A172 (cell line): ENCODE measurements at regions not wholly inside any gene's neighbourhood (a gene's known extent, or its start where the extent isn't known, plus 50 kb on each side); places are given as distances from the start of the nearest gene placed in this dataset.
A peak's percentile ranks its signal among the peaks of the same experiment; 100 is the strongest.
"Not testable (repeated sequence)": the region's sequence is repeated elsewhere in the genome, so short reads cannot be mapped to it uniquely, and the experiment has no call there.

Experiments
- DNase-seq: peaks from one replicate; pipeline ENCODE4 v3.0.0-alpha.2; 2015; ENCODE audit warnings: low spot score

DNA sequence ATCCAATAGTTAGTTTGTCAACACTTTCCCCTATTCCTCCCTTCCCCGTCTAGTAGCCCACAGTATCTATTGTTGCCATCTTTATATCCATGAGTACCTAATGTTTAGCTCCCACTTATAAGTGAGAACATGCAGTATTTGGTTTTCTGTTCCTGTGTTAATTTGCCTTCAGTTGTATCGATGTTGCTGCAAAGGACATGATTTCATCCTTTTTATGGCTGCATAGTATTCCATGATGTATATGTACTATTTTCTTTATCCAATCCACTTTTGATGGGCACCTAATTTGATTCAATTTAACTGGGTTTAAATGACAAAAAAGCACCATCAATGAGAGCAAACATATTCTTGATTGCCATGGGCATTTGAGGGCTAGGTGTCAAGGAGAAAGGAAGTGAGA, 321.5 kb upstream of the TBX18 start:
- DNase-seq: no peak

DNA sequence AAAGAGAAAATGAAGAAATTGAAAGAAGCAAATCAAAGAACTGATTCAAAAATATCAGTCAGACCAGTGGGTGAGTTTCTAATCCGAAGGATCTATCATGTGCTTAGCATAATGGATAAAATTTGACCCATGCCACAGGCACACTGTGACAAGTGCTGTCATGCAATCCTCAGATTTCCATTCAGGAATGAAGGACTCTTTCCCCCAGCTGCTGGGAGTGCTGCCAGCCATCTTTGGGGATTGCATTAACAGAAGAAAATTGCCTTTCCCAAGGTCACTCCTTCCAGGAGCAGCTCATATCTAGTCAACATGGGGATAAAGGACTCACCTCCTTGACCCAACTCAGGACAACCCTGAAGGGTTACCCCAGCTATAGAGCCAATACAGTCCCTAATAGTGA, 316.7 kb upstream of the TBX18 start:
- no peak for DNase-seq

DNA sequence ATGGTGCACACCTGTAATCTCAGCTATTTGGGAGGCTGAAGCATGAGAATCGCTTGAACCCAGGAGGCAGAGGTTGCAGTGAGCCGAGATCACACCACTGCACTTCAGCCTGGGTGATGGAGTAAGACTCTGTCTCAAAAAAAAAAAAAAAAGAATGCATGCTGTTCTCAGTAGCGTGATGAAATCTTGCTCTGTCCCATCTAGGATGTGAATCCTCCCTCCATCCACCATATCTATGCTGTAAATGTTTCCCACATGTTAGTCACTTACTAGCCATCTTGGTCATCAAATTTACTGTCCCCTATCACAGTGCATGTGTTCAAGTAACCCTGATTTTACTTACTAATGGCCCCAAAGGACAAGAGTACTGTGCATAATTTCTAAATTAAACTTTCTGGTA, 315.4 kb upstream of the TBX18 start:
- no peak for DNase-seq

DNA sequence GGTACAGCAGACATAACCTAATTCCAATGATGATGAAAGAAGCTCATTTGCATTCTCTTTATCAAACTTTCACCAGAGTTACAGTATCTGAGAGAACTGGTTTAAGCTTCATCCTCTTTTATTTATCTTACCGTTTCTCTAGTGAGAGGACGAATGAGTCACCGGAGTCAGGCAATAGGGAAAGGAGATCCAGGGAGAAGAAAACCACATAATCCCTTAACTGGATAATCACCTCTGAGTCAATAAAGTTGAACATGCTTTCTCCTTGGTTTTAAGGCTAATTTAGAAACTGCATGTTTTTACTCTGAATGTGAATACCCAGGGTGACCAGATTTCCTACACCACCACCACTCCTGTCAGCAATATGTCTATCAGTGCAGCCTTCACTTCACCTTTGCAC, 313.7 kb upstream of the TBX18 start:
- DNase-seq: peak; percentile 93

DNA sequence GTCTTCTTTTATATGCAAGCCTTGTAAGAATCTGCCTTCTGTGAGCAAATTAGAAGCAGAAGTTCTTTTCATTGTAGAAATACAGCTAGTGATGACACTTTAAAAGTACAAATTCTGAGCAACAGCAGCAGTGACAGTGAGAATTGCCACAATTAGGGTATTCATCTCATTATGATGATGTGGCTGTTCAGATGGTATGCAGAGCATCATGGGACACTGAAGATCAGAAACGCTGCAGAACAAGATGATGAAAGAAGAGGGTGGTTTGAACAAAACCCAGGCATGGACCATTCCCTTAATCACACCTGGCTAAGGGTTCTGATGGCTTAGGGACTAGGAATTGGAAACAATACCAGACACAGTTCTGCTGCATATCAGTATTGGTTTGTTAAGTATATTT, 312.7 kb upstream of the TBX18 start:
- DNase-seq: no peak

DNA sequence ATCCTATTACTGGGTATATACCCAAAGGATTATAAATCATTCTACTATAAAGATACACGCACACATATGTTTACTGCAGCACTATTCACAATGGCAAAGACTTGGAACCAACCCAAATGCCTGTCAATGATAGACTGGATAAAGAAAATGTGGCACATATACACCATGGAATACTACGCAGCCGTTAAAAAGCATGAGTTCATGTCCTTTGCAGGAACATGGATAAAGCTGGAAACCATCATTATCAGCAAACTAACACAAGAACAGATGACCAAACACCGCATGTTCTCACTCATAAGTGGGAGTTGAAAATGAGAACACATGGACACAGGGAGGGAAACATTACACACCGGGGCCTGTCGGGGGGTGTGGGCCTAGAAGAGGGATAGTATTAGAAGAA, 307.4 kb upstream of the TBX18 start:
- not testable (repeated sequence) for DNase-seq

DNA sequence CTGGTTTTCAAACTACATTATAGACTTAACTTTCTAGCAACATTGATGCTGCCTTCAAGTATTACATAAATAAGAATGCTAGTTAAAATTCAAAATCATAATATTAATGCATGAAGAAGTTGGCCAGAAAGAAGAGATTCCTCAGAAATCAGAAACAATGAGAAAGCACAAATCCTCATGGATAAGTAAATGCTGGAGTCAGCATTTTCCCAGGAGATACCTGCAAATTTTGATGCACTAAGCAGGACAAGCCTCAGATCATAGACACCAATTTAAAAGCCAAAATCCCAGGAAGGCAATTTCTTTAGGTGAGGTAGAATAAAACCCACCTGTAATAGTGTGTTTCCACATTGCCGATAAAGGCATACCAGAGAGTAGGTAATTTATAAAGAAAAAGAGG, 305.2 kb upstream of the TBX18 start:
- DNase-seq: no peak

DNA sequence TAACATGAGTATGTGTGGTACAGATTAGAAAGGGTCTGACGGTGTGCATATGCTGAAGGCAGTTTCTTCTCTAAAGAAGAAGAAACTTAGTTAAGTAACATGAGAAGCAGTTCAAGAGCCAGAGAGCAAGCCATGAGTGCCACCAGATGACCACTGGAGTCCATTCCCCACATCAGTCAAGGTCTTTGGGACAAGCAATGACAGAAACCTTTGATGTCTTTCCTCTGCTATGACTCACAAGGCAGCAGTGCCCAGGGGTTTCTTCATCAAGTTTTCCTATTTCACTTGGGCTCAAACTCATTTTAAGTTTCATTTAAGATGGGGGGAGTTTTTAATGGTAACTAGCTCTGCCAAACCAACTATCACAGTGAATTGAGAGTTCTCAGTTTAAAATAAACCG, 303.8 kb upstream of the TBX18 start:
- no peak for DNase-seq

DNA sequence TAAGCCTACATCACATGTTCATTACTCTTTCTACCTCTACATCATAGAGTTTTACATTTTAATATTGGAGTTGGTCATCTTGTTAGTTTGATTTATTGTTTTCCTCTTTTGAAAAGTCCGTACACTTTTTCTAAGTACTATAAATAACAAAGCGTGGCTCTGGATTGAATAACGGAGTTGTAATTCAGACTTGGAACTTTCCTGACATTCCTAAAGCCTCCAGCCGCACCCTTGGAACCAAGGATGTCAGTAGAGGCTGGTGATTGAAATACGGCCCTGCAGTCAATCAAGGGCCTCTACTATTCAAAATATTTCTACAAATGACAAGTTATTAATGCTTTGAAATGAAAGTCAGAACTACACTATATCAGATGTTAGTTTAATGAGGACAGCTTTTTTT, 301.9 kb upstream of the TBX18 start:
- no peak for DNase-seq

DNA sequence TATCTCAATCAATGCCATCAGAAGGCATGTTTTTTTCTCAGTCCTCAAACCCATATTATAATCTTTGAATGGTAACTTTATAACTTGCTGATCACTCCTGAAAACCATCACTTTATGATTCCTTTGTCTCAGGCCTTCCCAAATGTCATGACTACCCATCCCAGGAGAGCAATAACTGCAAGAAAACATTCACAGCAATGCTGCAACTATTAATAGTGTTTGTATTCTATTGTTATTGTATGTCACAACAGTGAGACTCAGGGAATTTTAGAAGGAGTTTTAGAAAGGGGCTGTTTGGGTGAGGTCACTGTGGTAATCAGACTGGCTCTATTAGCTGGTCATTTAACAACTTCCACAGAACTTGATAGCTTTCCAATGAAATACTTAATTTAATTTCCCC, 301.4 kb upstream of the TBX18 start:
- DNase-seq: no peak

DNA sequence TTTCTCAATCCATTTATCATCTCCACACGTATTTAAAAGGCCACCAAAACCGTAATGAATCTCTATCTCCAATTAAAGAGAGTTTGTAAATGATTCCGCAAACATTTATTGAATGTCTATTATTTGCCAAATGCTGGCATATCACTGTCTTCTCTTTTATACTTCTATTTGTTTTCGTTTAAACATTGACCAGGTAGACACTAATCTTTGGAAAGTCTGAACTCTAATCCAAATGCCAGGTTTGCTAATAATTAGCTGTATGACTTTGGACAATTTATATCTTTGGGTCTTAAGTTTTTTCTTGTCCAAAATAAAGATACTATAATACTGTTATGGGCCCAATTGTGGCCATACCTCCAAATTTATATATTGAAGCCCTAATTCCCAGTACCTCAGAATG, 299.2 kb upstream of the TBX18 start:
- no peak for DNase-seq

DNA sequence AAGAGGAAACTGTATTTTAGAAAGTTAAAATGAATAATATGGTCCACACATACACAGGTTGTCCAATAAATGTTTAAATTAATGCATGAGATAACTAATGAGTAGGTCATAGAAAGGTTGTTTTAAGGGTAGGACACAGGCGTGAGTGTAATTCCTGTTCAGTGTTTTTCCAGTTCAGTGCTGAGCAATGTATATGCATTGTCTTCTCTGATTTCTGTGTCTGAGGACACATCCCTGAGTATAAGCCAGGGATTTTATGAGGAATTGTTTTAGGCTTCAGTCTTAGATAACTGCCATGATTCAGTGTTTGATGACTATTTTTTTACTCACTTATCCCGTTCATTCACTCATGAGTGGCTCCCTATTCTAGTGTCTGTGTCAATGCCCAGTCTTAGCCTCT, 298.5 kb upstream of the TBX18 start:
- no peak for DNase-seq

DNA sequence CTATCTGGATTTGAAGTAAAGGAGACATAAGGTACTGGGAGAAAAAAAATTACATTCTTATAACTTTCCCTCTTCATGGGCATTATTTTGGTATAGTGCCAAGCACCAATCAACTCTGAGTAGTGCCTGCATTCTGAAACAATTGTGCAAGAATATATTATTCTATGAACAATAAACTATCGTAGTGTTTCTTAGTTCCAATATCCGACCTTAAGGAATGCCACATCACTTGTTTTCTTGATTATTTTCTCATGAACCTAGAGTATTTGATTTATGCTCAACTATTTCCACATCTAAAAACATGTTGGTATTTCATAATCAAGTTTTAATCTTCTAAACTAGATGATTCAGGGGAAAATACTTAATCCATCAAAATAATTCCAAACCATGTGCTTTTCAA, 294.4 kb upstream of the TBX18 start:
- no peak for DNase-seq

DNA sequence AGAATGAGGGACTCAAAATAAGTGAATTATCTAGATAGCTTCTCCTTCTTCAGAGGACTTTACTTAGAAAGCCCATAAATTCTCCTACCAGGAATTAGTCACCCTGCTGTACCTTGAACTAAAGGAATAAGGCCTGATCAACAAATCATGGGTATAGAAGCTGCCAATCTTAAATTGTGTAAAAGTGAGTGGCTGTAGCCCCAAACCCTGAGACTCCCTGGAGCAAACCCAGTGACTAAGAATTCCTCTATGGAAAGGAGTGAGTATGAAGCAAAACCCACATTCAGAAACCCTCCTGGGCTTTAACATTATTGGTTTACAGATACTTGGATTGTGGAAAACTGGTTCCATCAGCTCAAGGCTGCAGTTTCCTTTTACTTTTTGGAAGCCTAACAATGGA, 285.8 kb upstream of the TBX18 start:
- DNase-seq: no peak

DNA sequence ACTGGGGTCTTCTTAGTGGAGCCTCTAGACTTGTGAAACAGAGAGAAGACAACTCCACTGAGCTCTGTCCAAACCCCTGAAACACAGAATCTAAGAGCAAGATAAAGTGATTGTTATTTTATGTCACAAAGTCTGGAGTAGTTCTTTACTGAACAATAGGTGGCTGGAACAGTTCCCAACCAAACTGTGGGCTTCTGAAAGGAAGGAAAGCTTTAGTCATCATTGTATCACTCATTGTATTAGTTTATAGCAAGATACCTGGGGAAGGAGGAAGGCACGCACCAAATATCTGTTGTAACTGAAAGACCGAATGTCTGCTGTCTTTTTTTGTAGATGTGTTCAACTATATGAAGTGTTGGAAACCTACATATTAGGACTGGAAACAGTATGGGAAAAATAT, 284.9 kb upstream of the TBX18 start:
- no peak for DNase-seq

DNA sequence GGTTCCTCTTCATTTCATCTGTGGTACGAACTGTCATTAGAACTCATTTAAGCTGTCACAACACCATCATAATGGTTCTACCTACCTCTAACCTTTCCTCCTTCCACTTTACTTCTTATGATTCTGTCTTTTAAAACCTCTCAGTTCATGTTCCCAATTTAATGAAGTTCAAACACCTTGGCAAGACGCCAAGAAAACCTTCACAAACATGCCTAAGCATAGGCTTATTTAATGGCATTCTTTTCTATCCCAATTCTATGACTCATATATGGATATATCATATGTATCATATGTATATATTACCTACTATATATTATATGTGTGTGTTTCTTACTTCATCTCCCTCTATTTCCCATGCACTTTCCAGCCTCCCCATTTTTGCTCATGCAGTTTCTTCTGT, 283.4 kb upstream of the TBX18 start:
- DNase-seq: no peak

DNA sequence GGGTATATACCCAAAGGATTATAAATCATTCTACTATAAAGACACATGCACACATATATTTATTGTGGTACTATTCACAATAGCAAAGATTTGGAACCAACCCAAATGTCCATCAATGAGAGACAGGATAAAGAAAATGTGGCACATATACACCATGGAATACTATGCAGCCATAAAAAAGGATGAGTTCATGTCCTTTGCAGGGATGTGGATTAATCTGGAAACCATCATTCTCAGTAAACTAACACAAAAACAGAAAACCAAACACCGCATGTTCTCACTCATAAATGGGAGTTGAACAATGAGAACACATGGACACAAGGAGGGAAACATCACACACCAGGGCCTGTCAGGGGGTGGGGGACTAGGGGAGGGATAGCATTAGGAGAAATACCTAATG, 281.4 kb upstream of the TBX18 start:
- DNase-seq: not testable (repeated sequence)

DNA sequence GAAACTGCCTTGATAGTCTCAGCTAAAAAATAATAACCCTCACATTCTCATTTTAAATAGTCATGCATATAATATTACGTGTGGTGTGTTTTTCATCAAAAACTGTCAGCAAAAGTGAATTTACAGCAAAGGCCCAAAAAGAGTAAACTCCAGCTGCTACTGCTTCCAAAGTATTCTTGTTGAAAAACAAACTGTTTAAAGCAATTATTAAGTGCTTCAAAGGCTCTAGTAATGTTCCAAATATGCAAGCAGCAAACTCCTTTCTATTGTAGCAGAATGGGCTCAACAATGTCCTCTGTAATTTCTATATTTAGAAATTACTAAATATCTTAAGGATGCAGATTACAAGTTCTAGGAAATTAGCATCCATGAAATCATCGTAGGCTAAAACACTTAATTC, 280.0 kb upstream of the TBX18 start:
- no peak for DNase-seq

DNA sequence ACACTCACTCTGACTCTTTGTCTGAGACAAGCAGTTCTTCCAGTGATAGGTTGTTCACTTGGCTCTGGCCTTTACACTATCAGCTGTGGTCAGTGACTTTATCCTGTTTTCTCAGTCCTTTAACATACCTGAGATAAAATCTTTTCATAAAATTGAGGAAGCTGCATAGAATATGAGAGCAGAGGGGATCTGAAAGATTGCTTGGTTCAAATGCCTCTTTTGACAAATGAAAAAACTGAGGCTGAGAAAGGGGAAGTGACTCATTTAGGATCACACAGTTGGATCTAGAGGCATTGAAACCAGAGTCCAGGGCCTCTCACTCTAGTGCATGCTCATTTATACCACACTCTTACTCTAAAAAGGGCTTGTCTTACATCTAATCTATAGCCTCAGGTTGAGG, 277.0 kb upstream of the TBX18 start:
- DNase-seq: no peak

DNA sequence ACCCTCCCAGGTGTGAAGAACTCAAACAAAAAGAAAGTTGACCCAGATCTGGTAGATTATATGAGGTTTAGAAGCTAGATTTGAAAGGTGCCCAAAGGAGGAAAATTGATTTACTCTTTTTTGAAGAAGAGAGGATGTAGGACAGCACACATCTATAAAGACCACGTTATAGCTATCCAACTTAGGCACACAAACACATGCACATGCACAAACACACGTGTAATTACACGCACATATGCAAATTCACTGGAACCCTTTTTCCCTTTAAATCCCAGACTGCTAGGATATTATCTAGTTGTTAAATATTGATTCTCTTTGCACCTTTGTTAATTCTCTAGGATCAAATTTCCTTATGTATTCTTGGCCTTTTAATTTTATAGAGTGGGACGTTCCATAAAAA, 272.8 kb upstream of the TBX18 start:
- no peak for DNase-seq

DNA sequence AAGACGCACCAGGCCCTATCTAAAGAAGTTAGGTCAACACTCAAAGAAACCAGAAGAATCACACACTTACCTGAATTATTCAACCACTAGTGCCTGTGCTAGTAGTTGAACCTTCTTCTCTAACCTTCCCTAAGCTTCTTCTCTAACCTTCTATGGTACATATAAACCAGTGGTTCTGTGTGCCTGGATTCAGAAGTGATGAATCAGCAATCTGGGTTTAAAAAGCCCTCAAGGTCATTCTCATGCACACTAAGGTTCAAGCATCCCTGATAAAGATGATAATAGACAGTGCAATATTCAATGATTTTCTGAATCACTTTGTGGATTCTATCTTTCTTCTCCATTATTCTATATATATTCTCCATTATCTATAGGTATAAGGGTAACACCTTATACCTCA, 271.4 kb upstream of the TBX18 start:
- no peak for DNase-seq

DNA sequence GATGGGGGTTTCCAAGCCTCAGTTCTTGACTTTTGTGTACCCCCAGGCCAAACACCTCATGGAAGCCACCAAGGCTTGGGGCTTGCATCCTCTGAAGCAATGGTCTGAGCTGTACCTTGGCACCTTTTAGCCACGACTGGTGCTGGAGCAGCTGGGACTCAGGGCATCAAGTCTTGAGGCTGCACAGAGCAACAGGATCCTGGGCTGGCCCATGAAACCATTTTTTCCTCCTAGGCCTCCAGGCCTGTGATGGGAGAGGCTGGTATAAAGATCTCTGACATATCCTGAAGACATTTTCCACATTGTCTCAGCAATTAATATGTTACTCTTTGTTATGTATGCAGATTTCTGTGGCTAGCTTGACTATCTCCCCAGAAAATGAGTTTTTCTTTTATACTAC, 269.1 kb upstream of the TBX18 start:
- no peak for DNase-seq

DNA sequence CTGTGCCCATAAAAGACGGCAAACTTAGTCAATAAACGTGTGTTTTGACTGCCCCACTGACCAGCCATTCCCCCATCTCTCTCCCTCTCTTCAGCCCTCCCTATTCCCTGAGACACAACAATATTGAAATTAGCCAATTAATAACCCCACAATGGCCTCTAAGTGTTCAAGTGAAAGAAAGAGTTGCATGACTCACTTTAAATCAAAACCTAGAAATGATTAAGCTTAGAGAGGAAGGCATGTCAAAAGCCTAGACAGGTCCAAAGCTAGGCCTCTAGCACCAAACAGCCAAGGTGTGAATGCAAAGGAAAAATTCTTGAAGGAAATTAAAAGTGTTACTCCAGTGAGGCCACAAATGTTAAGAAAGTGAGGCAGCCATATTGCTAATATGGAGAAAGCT, 261.6 kb upstream of the TBX18 start:
- no peak for DNase-seq

DNA sequence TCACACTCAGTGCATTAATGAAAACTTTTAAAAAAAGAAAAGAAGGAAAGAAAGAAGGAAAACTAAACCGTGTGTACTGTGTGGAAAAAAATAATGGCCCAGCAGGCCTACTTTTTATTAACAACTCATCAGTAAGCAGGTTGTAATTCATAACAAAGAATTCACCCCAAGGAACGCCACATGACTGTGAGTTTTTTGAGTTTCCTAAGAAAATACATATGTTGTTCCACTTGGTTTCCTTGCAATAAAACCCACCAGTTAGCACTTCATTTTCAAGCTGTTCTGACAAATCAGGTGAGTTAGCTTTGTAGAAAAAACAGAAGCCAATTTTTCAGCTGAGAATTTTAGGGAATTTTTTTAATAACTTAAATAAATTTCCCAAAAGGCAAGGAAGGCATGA, 259.3 kb upstream of the TBX18 start:
- no peak for DNase-seq

DNA sequence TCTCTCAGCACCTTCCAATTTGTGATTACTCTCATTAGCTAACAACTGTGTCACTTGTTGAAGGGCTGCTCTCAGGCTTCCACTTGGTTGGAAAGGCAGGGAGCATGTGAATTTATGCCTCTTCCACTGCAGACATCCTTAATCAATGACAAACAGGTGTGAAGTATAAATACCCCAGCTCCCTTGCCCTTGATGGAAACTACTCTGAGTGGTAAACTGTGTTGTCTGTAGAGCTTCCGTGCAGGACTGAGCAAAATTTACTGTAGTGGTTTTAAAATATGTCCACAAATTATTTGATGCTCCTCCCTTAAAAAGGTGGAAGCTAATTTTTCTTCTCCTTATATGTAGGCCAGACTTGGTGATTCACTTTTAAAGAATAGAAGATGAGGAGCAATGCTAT, 253.0 kb upstream of the TBX18 start:
- DNase-seq: no peak
